Activated naive CD4-positive, alpha-beta T cell treated with anti-CD3 and anti-CD28 coated beads for 36 hours (primary cell): ENCODE measurements at regions not wholly inside any gene's neighbourhood (a gene's known extent, or its start where the extent isn't known, plus 50 kb on each side); places are given as distances from the start of the nearest gene placed in this dataset.
"Not testable (repeated sequence)": the region's sequence is repeated elsewhere in the genome, so short reads cannot be mapped to it uniquely, and the experiment has no call there.

Experiments
- CTCF ChIA-PET: fragments of 350-600 bp; sonication (Branson Sonifier 250); formaldehyde crosslinking; loops from one replicate; lab custom pipeline; 2021; ENCODE audit warnings: antibody characterized with exemption; lab: Charles Lee
- DNase-seq: peaks from one replicate; pipeline ENCODE4 v3.0.0-alpha.2; 2020
- H3K27ac Mint-ChIP-seq: one replicate; pipeline ENCODE4 v1.8.0; 2021; ENCODE audit warnings: mild to moderate bottlenecking, mixed read lengths
- H3K27me3 Mint-ChIP-seq: one replicate; pipeline ENCODE4 v1.8.0; 2021; ENCODE audit warnings: low read depth, mixed read lengths
- H3K36me3 Mint-ChIP-seq: one replicate; pipeline ENCODE4 v1.8.0; 2021; ENCODE audit warnings: low read depth, mixed read lengths
- H3K4me1 Mint-ChIP-seq: one replicate; pipeline ENCODE4 v1.8.0; 2021; ENCODE audit warnings: low read depth, mixed read lengths
- H3K4me3 Mint-ChIP-seq: one replicate; pipeline ENCODE4 v1.8.0; 2021; ENCODE audit warnings: mild to moderate bottlenecking, moderate library complexity, mixed read lengths
- H3K9me3 Mint-ChIP-seq: one replicate; pipeline ENCODE4 v1.8.0; 2021; ENCODE audit warnings: mixed read lengths
- intact Hi-C: fragments of 100-400 bp; cut with micrococcal nuclease; formaldehyde crosslinking; loops from one replicate; pipeline ENCODE4 v1.15.1; 2023

GRCh38 chrX:42832764-42833549 lies 55.0 kb upstream of the PPP1R2C start:
- Mint-ChIP-seq H3K4me1 (no peaks in the 10 kb centered on the region), H3K4me3 (no peak overlapping the region), H3K27ac (no peak overlapping the region), H3K9me3 (no peaks in the 10 kb centered on the region), H3K27me3 (no peaks in the 10 kb centered on the region), H3K36me3 (no peaks in the 10 kb centered on the region)
- DNase-seq, result no peak
- intact Hi-C loops, result no loop called here
- CTCF ChIA-PET, result no interaction called here

GRCh38 chrX:42833550-42833940 lies 55.6 kb upstream of the PPP1R2C start:
- H3K4me3 Mint-ChIP-seq, H3K27ac Mint-ChIP-seq, H3K36me3 Mint-ChIP-seq, H3K27me3 Mint-ChIP-seq, DNase-seq, intact Hi-C loops, CTCF ChIA-PET, H3K9me3 Mint-ChIP-seq, H3K4me1 Mint-ChIP-seq: not testable (repeated sequence)

- no peaks in the 10 kb centered on the region for H3K9me3 Mint-ChIP-seq
- H3K4me3 Mint-ChIP-seq, result no peak overlapping the region
- intact Hi-C loops, result no loop called here
- no peaks in the 10 kb centered on the region for H3K27me3 Mint-ChIP-seq
- no peaks in the 10 kb centered on the region for H3K36me3 Mint-ChIP-seq
- DNase-seq, result no peak
- H3K4me1 Mint-ChIP-seq, result no peaks in the 10 kb centered on the region
- CTCF ChIA-PET, result interaction anchor here (0.5 kb wide), 1 partner anchor 497 kb away, joined by 3 read pairs; no protein-coding TSS in a partner anchor
- H3K27ac Mint-ChIP-seq, result no peak overlapping the region
Measured at GRCh38 chrX:42837101-42837726, 59.3 kb upstream of the PPP1R2C start.

DNA sequence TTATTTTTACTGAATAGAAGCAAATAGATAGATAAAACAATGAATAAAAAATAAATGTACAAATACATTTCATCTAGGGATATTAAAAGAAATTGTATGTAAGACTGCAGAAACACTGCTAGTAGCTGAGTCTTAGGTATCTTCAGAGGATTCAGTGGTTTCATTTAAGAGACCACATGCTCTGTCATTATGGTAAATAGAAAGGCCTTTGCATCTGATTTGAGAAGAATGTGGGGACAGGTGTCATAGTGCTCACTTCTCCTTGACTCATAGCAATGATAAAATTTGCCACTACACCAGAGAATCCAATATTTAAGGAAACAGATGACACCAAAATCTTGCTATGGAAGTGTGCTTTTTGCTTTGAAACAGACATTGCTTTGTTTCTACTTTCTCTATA lies 59.8 kb upstream of the PPP1R2C start:
- no peak for DNase-seq
- Mint-ChIP-seq H3K27ac (no peak overlapping the region), H3K4me3 (no peak overlapping the region), H3K9me3 (no peaks in the 10 kb centered on the region), H3K4me1 (no peaks in the 10 kb centered on the region), H3K27me3 (no peaks in the 10 kb centered on the region), H3K36me3 (no peaks in the 10 kb centered on the region)
- CTCF ChIA-PET, result interaction anchor here (0.5 kb wide), 1 partner anchor 496 kb away, joined by 3 read pairs; no protein-coding TSS in a partner anchor
- intact Hi-C loops, result no loop called here

GRCh38 chrX:42839632-42840031 lies 61.7 kb upstream of the PPP1R2C start:
- DNase-seq, result no peak
- CTCF ChIA-PET, result no interaction called here
- Mint-ChIP-seq H3K27ac (no peak overlapping the region), H3K36me3 (no peaks in the 10 kb centered on the region), H3K4me1 (no peaks in the 10 kb centered on the region), H3K9me3 (no peaks in the 10 kb centered on the region), H3K27me3 (no peaks in the 10 kb centered on the region), H3K4me3 (no peak overlapping the region)
- intact Hi-C loops, result no loop called here

DNA sequence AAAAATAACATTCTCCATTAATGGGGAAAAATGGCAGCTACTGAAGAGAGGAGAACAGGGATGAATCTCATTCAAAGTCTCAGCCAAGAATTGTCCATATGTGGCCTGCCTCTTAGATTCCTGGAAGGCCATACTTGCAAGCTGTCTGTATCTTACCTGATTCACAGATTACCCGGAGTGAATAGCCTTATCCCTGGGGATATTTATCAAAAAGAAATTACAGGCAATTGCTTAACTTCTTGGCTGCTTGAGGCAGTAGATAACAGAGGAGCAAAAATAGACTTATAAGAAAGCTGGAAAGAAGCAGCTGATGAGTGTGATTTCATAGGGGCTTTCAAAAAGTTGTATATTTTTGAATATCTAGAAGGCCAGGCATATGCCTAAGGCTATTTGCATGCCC lies 68.8 kb upstream of the PPP1R2C start:
- H3K9me3 Mint-ChIP-seq, result peaks cover 7% of the 10 kb centered on the region
- no peak overlapping the region for H3K4me3 Mint-ChIP-seq
- H3K4me1 Mint-ChIP-seq, result no peaks in the 10 kb centered on the region
- H3K27ac Mint-ChIP-seq, result no peak overlapping the region
- H3K27me3 Mint-ChIP-seq, result no peaks in the 10 kb centered on the region
- peaks cover 3% of the 10 kb centered on the region for H3K36me3 Mint-ChIP-seq
- intact Hi-C loops, result no loop called here
- CTCF ChIA-PET, result no interaction called here
- DNase-seq, result no peak

- DNase-seq, result no peak
- Mint-ChIP-seq H3K4me3 (no peak overlapping the region), H3K27ac (no peak overlapping the region), H3K4me1 (peaks cover 4% of the 10 kb centered on the region), H3K27me3 (no peaks in the 10 kb centered on the region), H3K36me3 (no peaks in the 10 kb centered on the region), H3K9me3 (peaks cover 4% of the 10 kb centered on the region)
- intact Hi-C loops, result no loop called here
- CTCF ChIA-PET, result no interaction called here
Measured at GRCh38 chrX:42855259-42855658, 77.3 kb upstream of the PPP1R2C start.

GRCh38 chrX:42857766-42858165 lies 79.8 kb upstream of the PPP1R2C start:
- intact Hi-C loops, result no loop called here
- CTCF ChIA-PET, result interaction anchor here (0.6 kb wide), 1 partner anchor 23 kb away, joined by 3 read pairs; no protein-coding TSS in a partner anchor
- Mint-ChIP-seq H3K27ac (no peak overlapping the region), H3K27me3 (no peaks in the 10 kb centered on the region), H3K4me1 (peaks cover 4% of the 10 kb centered on the region), H3K4me3 (no peak overlapping the region), H3K9me3 (peaks cover 1% of the 10 kb centered on the region), H3K36me3 (no peaks in the 10 kb centered on the region)
- DNase-seq, result no peak

- no peak for DNase-seq
- Mint-ChIP-seq H3K27ac (no peak overlapping the region), H3K27me3 (no peaks in the 10 kb centered on the region), H3K4me3 (no peak overlapping the region), H3K4me1 (peaks cover 13% of the 10 kb centered on the region), H3K36me3 (no peaks in the 10 kb centered on the region), H3K9me3 (peaks cover 3% of the 10 kb centered on the region)
- intact Hi-C loops, result no loop called here
- CTCF ChIA-PET, result no interaction called here
Measured at GRCh38 chrX:42869011-42869410, 91.0 kb upstream of the PPP1R2C start.

DNA sequence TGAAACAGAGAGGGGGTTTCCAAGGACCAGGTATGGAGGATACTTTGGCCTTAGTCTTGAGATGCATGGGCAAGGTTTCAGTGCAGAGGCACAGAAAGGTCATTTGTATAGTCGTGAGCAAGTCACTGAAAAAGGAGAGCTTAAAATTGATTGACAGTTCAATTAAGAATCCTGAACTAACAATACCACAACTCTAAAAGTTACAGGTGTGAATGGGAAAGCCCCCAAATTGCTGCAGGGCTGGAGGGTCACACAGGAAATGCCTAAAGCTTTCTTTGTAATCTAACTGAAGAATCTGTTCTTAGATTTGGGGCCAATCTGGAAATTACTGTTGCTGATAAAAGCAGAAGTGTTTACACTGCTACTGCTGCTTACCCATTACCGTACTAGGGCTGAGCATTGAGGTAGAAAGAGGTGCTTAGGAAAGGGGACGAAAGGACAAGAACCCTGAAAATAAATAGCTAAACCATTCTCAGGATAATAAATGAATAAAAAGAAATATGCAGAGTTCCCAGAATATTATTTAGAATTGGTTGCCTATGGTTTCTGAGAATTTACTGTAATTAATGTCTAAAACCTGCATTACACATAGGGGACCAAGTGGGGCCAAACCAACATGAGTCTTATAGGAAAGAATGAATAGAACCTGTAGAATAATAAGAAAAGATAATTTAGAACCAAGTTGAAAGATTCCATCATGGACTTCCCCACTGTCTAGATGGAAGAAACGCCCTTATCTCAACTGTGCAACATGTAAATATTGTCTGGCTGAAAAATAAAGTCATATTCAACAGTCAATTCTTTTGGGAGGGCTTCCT lies 91.9 kb upstream of the PPP1R2C start:
- CTCF ChIA-PET, result no interaction called here
- Mint-ChIP-seq H3K36me3 (no peaks in the 10 kb centered on the region), H3K27me3 (no peaks in the 10 kb centered on the region), H3K4me1 (peaks cover 13% of the 10 kb centered on the region), H3K4me3 (no peak overlapping the region), H3K9me3 (peaks cover 3% of the 10 kb centered on the region), H3K27ac (no peak overlapping the region)
- no peak for DNase-seq
- intact Hi-C loops, result no loop called here

- no peak overlapping the region for H3K27ac Mint-ChIP-seq
- DNase-seq, result no peak
- intact Hi-C loops, result no loop called here
Measured at GRCh38 chrX:42886519-42886918, 108.6 kb upstream of the PPP1R2C start.

DNA sequence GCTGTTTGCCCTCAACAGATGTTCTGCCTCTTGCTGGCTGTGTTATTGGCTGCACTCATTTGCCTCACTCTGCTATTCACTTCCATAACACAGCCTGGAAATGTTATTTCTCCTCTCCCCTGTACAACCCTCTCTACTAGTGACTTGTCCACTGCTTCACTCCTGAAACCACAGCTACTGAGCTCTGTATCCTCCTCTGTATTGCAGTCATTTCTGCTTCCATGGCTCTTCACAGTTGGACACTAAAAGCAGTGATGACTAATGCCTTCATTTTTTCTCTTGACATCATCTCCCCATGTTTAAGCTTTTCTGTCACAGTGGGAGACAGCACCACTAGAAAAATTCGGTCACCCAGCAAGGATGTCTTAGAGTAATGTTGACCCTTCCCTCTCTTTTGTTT lies 123.0 kb upstream of the PPP1R2C start:
- intact Hi-C loops, result no loop called here
- H3K9me3 Mint-ChIP-seq, result peaks cover 1% of the 10 kb centered on the region
- CTCF ChIA-PET, result no interaction called here

More at GRCh38 chrX:42886519-42886918, 108.6 kb upstream of the PPP1R2C start:
- Mint-ChIP-seq H3K4me3 (no peak overlapping the region), H3K4me1 (no peaks in the 10 kb centered on the region), H3K36me3 (no peaks in the 10 kb centered on the region), H3K27me3 (no peaks in the 10 kb centered on the region), H3K9me3 (peaks cover 5% of the 10 kb centered on the region)
- CTCF ChIA-PET, result no interaction called here

More for the DNA sequence above, 123.0 kb upstream of the PPP1R2C start:
- Mint-ChIP-seq H3K36me3 (no peaks in the 10 kb centered on the region), H3K27ac (no peak overlapping the region), H3K4me3 (no peak overlapping the region), H3K27me3 (no peaks in the 10 kb centered on the region), H3K4me1 (no peaks in the 10 kb centered on the region)
- no peak for DNase-seq
